Upper lobe of left lung (tissue), 4 donors: ENCODE measurements at regions not wholly inside any gene's neighbourhood (a gene's known extent, or its start where the extent isn't known, plus 50 kb on each side); places are given as distances from the start of the nearest gene placed in this dataset.

Experiments
- CTCF ChIP-seq, 6 experiments: fragments of 450-650 bp in 4 of 6; fragments of 200-600 bp in 2 of 6; sonication (generic) in 2 of 6; IDR thresholded peaks; one replicate each; pipeline ENCODE4 v1.5.1; 2016 to 2019; ENCODE audit warnings: antibody characterized with exemption in 6 of 6
- EP300 ChIP-seq, 4 donors: sonication (generic); formaldehyde crosslinking; IDR thresholded peaks; one replicate each; pipeline ENCODE4 v1.5.1; 2017; ENCODE audit warnings: antibody characterized with exemption in 4 of 4, control low read depth in 2 of 4
- POLR2A ChIP-seq, 4 donors: fragments of 450-650 bp; IDR thresholded peaks; one replicate each; pipeline ENCODE4 v1.5.1; 2016 to 2017; ENCODE audit warnings: antibody characterized with exemption in 4 of 4, mild to moderate bottlenecking in 2 of 4
- POLR2AphosphoS5 ChIP-seq, 2 donors: sonication (generic); formaldehyde crosslinking; IDR thresholded peaks; one replicate each; pipeline ENCODE4 v1.5.1; 2017; ENCODE audit warnings: antibody characterized with exemption in 2 of 2

GRCh38 chr14:105905456-105905855 is 379.1 kb downstream of the TMEM121 start:
- TF ChIP-seq EP300 (IDR thresholded peaks at IDR 0.05) = no peak
- TF ChIP-seq CTCF (IDR thresholded peaks at IDR 0.05) = no peak
- TF ChIP-seq POLR2A (IDR thresholded peaks at IDR 0.05) = no peak
- no peak for TF ChIP-seq POLR2AphosphoS5 (IDR thresholded peaks at IDR 0.05)
